Mesenchymal stem cell (in vitro differentiated cells and primary cell): ENCODE measurements at regions not wholly inside any gene's neighbourhood (a gene's known extent, or its start where the extent isn't known, plus 50 kb on each side); places are given as distances from the start of the nearest gene placed in this dataset.

Experiments
- DNase-seq: peaks from one replicate; pipeline ENCODE4 v3.0.0-alpha.2; 2013
- H2AFZ ChIP-seq: one replicate; pipeline ENCODE4 v1.6.1; 2013; ENCODE audit warnings: low read depth, mild to moderate bottlenecking, control low read depth, inconsistent platforms, low read length, moderate library complexity
- H2AK5ac ChIP-seq: 2 replicates; pipeline ENCODE4 v1.6.1; 2013; ENCODE audit warnings: low read length, moderate library complexity, mild to moderate bottlenecking, inconsistent platforms; ENCODE audit not compliant: severe bottlenecking
- H2BK120ac ChIP-seq: one replicate; pipeline ENCODE4 v1.6.1; 2013; ENCODE audit warnings: low read depth, mild to moderate bottlenecking, inconsistent platforms, low read length, moderate library complexity
- H2BK12ac ChIP-seq, 2 experiments: one replicate each; pipeline ENCODE4 v1.6.1; 2013; ENCODE audit warnings: inconsistent platforms in 2 of 2, low read length in 2 of 2, mild to moderate bottlenecking in 2 of 2, moderate library complexity in 2 of 2, control low read depth in 1 of 2
- H2BK15ac ChIP-seq: one replicate; pipeline ENCODE4 v1.6.1; 2013; ENCODE audit warnings: mild to moderate bottlenecking, low read depth, inconsistent platforms; ENCODE audit not compliant: poor library complexity, severe bottlenecking
- H2BK5ac ChIP-seq: 2 replicates; pipeline ENCODE4 v1.6.1; 2013; ENCODE audit warnings: low read depth, mild to moderate bottlenecking, low read length, control low read depth, inconsistent platforms; ENCODE audit not compliant: poor library complexity, severe bottlenecking
- H3K14ac ChIP-seq, 2 experiments: one replicate each; pipeline ENCODE4 v1.6.1; 2013; ENCODE audit warnings: inconsistent platforms in 2 of 2, low read length in 2 of 2, control low read depth in 1 of 2, mild to moderate bottlenecking in 1 of 2, moderate library complexity in 1 of 2
- H3K18ac ChIP-seq, 2 experiments: one replicate each; pipeline ENCODE4 v1.6.1; 2013; ENCODE audit warnings: inconsistent platforms in 2 of 2, low read length in 2 of 2, control low read depth in 1 of 2, low read depth in 1 of 2, mild to moderate bottlenecking in 1 of 2
- H3K23ac ChIP-seq, 2 experiments: one replicate each; pipeline ENCODE4 v1.6.1; 2013; ENCODE audit warnings: inconsistent platforms in 2 of 2, low read length in 2 of 2, mild to moderate bottlenecking in 2 of 2, moderate library complexity in 2 of 2, control low read depth in 1 of 2
- H3K27ac ChIP-seq: 2 replicates; pipeline ENCODE4 v1.5.1; 2013; ENCODE audit warnings: mild to moderate bottlenecking, moderate library complexity, low read length, control low read depth, inconsistent platforms; ENCODE audit not compliant: poor library complexity, severe bottlenecking
- H3K27me3 ChIP-seq, 2 experiments: 2 replicates each; pipeline versions ENCODE4 v1.6.1 to v1.7.0; 2013; ENCODE audit warnings: low read length in 2 of 2, mild to moderate bottlenecking in 2 of 2, moderate library complexity in 2 of 2, control low read depth in 1 of 2, inconsistent platforms in 1 of 2; ENCODE audit not compliant: control insufficient read depth in 1 of 2, insufficient read depth in 1 of 2
- H3K36me3 ChIP-seq, 2 experiments: 2 replicates each; pipeline versions ENCODE4 v1.6.1 to v1.7.0; 2013; ENCODE audit warnings: low read length in 2 of 2, control low read depth in 1 of 2, inconsistent platforms in 1 of 2, low read depth in 1 of 2, mild to moderate bottlenecking in 1 of 2; ENCODE audit not compliant: insufficient read depth in 2 of 2, control insufficient read depth in 1 of 2
- H3K4ac ChIP-seq, 2 experiments: one replicate each; pipeline ENCODE4 v1.6.1; 2013; ENCODE audit warnings: inconsistent platforms in 2 of 2, low read length in 2 of 2, mild to moderate bottlenecking in 2 of 2, moderate library complexity in 2 of 2, control low read depth in 1 of 2, low read depth in 1 of 2
- H3K4me1 ChIP-seq: 2 replicates; pipeline ENCODE4 v1.6.1; 2013; ENCODE audit warnings: low read depth, low read length, control low read depth; ENCODE audit not compliant: control insufficient read depth, insufficient read depth
- H3K4me2 ChIP-seq: 2 replicates; pipeline ENCODE4 v1.6.1; 2013; ENCODE audit warnings: low read length, mild to moderate bottlenecking, inconsistent platforms; ENCODE audit not compliant: poor library complexity, severe bottlenecking
- H3K4me3 ChIP-seq, 2 experiments: 2 replicates each; pipeline versions ENCODE4 v1.5.1 to v1.7.0; 2013; ENCODE audit warnings: low read length in 2 of 2, mild to moderate bottlenecking in 2 of 2, control low read depth in 1 of 2, low read depth in 1 of 2; ENCODE audit not compliant: insufficient read depth in 1 of 2
- H3K79me1 ChIP-seq: replicated peaks from 2 replicates; pipeline ENCODE4 v1.6.1; 2013; ENCODE audit warnings: mild to moderate bottlenecking, control low read depth, low read length, inconsistent platforms; ENCODE audit not compliant: poor library complexity, severe bottlenecking
- H3K9ac ChIP-seq: 2 replicates; pipeline ENCODE4 v1.7.0; 2013; ENCODE audit warnings: mild to moderate bottlenecking, low read length, moderate library complexity
- H3K9me3 ChIP-seq: 2 replicates; pipeline ENCODE4 v1.7.0; 2013; ENCODE audit warnings: mild to moderate bottlenecking, low read length; ENCODE audit not compliant: control insufficient read depth
- H4K8ac ChIP-seq: one replicate; pipeline ENCODE4 v1.6.1; 2013; ENCODE audit warnings: inconsistent platforms, mild to moderate bottlenecking, low read length, moderate library complexity
- H4K91ac ChIP-seq: one replicate; pipeline ENCODE4 v1.6.1; 2013; ENCODE audit warnings: mild to moderate bottlenecking, low read length, inconsistent platforms
- whole genome bisulfite sequencing: methylation state at CpG from one replicate; pipeline ENCODE4 v1.1.7; 2013; ENCODE audit warnings: mixed read lengths; 5-methylcytosine and 5-hydroxymethylcytosine counted together

DNA sequence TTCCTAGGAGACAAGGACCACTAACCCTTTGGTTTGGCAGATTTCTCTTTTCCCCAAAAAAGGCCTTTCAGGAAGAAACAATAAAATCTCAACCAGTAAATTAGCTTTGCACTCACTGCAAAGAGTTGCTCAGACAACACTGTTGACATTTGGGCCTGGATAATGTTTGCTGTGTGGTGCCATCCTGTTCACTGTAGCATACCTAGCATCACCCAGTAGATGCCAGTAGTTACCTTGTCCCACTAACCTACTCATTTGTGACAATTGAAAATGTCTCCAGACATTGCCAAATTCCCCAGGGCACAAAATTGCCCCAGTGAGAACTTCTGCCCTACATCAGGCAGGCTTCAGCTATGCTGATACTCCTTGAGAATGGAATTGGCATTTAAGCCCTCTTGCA is 177.0 kb upstream of the ERCC4 start:
- H2BK12ac ChIP-seq, result no peak overlapping the region
- H2BK15ac ChIP-seq, result no peak overlapping the region
- H3K4me3 ChIP-seq, result no peak overlapping the region
- no peak overlapping the region for H3K4me2 ChIP-seq
- H4K8ac ChIP-seq, result no peak overlapping the region
- DNase-seq, result no peak
- H3K9me3 ChIP-seq, result peaks cover 15% of the 10 kb centered on the region
- no peak overlapping the region for H2BK5ac ChIP-seq
- no peak overlapping the region for H3K4ac ChIP-seq
- H2BK120ac ChIP-seq, result no peak overlapping the region
- no peaks in the 10 kb centered on the region for H3K36me3 ChIP-seq
- H2AFZ ChIP-seq, result no peak overlapping the region
- no peak overlapping the region for H3K18ac ChIP-seq
- H3K27me3 ChIP-seq, result no peaks in the 10 kb centered on the region
- H3K9ac ChIP-seq, result no peak overlapping the region
- no peak overlapping the region for H3K27ac ChIP-seq
- H3K4me1 ChIP-seq, result no peaks in the 10 kb centered on the region
- no peak overlapping the region for H2AK5ac ChIP-seq
- H3K23ac ChIP-seq, result no peak overlapping the region
- H3K14ac ChIP-seq, result no peak overlapping the region
- H3K79me1 ChIP-seq, result no peaks in the 10 kb centered on the region
- no peak overlapping the region for H4K91ac ChIP-seq

DNA sequence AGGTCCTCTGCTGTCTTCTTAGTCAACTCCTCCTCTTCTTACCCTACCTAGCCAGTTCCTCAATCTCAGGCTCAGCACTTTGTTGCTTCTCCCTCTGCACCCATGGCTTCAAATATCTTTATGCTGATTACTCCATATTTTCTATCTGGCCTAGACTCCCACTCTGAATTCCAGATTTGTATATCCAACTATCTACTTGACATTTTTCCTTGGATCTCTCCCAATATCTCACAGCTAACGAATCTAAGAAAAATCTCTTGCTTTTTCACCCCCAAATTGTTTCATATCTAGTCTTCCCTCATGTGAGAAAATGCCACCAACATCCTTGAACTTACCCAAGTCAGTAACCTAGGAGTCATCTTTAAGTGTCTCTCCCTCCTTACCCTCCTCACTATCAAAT is 176.4 kb upstream of the ERCC4 start:
- H3K36me3 ChIP-seq, result no peaks in the 10 kb centered on the region
- peaks cover 15% of the 10 kb centered on the region for H3K9me3 ChIP-seq
- H3K14ac ChIP-seq, result no peak overlapping the region
- H3K9ac ChIP-seq, result no peak overlapping the region
- no peak overlapping the region for H4K91ac ChIP-seq
- H2AFZ ChIP-seq, result no peak overlapping the region
- no peak overlapping the region for H3K27ac ChIP-seq
- H3K4me3 ChIP-seq, result no peak overlapping the region
- no peaks in the 10 kb centered on the region for H3K4me1 ChIP-seq
- no peak overlapping the region for H2BK15ac ChIP-seq
- H2BK120ac ChIP-seq, result no peak overlapping the region
- no peak overlapping the region for H3K4me2 ChIP-seq
- no peak for DNase-seq
- no peak overlapping the region for H2BK5ac ChIP-seq
- H2BK12ac ChIP-seq, result no peak overlapping the region
- no peak overlapping the region for H3K18ac ChIP-seq
- H3K27me3 ChIP-seq, result no peaks in the 10 kb centered on the region
- H3K79me1 ChIP-seq, result no peaks in the 10 kb centered on the region
- H3K23ac ChIP-seq, result no peak overlapping the region
- no peak overlapping the region for H2AK5ac ChIP-seq
- 13% methylated on average over 1 of the region's 1 CpG for WGBS
- no peak overlapping the region for H4K8ac ChIP-seq
- no peak overlapping the region for H3K4ac ChIP-seq

DNA sequence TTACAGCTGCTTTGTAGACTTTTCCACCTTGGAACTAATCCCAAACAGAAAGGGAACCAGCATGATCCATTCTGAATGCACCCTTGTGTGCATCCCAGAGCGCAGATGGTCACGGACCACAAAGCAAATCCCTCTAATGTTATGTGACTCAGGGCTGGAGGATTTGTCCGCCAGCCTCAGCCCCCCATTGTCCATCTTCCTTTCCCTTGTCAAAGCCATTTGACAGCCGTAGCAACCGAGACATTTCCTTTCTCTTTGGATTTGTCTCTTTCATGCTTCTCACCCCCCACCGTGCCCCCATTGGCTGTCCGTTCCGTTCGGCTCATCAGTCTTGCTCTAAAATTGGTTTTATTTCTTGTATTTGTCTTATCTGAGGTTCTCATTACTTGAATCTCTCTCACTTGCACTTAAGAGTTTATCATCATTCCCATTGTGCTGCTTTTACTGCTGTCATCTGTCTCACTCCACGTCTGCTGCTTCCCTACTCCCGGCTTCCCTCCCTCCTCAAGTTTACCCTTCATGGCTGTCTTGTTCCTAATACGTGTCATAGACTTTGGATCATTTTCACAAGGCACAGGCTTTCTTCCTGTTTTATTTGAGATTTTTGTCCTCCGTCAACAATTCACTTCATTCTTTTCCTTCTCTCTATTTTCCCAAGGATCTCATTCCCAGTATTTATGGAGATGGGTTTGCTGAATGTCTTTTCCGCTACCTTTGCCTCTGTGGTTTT is 163.4 kb upstream of the ERCC4 start:
- no peak overlapping the region for H3K4me3 ChIP-seq
- H3K23ac ChIP-seq, result no peak overlapping the region
- no peak overlapping the region for H3K18ac ChIP-seq
- no peaks in the 10 kb centered on the region for H3K9me3 ChIP-seq
- no peaks in the 10 kb centered on the region for H3K4me1 ChIP-seq
- H2AK5ac ChIP-seq, result no peak overlapping the region
- H2BK120ac ChIP-seq, result no peak overlapping the region
- no peak overlapping the region for H3K4ac ChIP-seq
- H3K79me1 ChIP-seq, result no peaks in the 10 kb centered on the region
- no peak overlapping the region for H2BK15ac ChIP-seq
- no peak overlapping the region for H2BK12ac ChIP-seq
- no peak overlapping the region for H3K9ac ChIP-seq
- H2BK5ac ChIP-seq, result no peak overlapping the region
- H4K8ac ChIP-seq, result no peak overlapping the region
- no peak for DNase-seq
- H3K27me3 ChIP-seq, result no peaks in the 10 kb centered on the region
- WGBS, result 84% methylated on average over 12 of the region's 14 CpGs
- no peak overlapping the region for H3K4me2 ChIP-seq
- H3K27ac ChIP-seq, result no peak overlapping the region
- H2AFZ ChIP-seq, result no peak overlapping the region
- no peak overlapping the region for H3K14ac ChIP-seq
- H4K91ac ChIP-seq, result no peak overlapping the region
- no peaks in the 10 kb centered on the region for H3K36me3 ChIP-seq

DNA sequence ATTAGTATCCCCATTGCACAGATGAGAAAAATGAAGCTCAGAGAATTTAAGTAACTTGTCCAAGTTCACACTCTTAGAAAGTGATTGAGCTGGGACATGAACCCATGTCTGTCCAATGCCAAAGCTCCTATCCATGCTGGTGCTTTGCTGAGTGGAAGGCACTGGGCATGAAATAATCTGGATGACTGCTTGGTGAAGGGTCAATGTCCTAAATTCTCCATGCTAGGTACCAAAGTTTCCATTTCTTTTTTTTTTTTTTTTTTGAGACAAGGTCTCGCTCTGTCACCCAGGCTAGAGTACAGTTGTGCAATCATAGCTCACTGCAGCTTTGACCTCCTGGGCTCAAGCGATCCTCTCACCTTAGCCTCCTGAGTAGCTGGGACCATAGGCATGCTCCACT is 153.6 kb upstream of the ERCC4 start:
- H3K18ac ChIP-seq, result no peak overlapping the region
- no peak overlapping the region for H4K91ac ChIP-seq
- no peak overlapping the region for H2BK120ac ChIP-seq
- no peak for DNase-seq
- H3K4me3 ChIP-seq, result no peak overlapping the region
- H3K9me3 ChIP-seq, result no peaks in the 10 kb centered on the region
- no peak overlapping the region for H3K14ac ChIP-seq
- no peak overlapping the region for H2AFZ ChIP-seq
- H2BK5ac ChIP-seq, result no peak overlapping the region
- H3K4me1 ChIP-seq, result no peaks in the 10 kb centered on the region
- no peak overlapping the region for H3K27ac ChIP-seq
- no peak overlapping the region for H2AK5ac ChIP-seq
- H4K8ac ChIP-seq, result no peak overlapping the region
- H2BK15ac ChIP-seq, result no peak overlapping the region
- H3K36me3 ChIP-seq, result no peaks in the 10 kb centered on the region
- no peak overlapping the region for H3K23ac ChIP-seq
- H2BK12ac ChIP-seq, result no peak overlapping the region
- WGBS, result 71% methylated on average over 2 of the region's 2 CpGs
- no peak overlapping the region for H3K9ac ChIP-seq
- H3K4me2 ChIP-seq, result no peak overlapping the region
- no peaks in the 10 kb centered on the region for H3K27me3 ChIP-seq
- no peak overlapping the region for H3K4ac ChIP-seq
- no peaks in the 10 kb centered on the region for H3K79me1 ChIP-seq
